ENCODE measurements at regions not wholly inside any gene's neighbourhood (a gene's known extent, or its start where the extent isn't known, plus 50 kb on each side); places are given as distances from the start of the nearest gene placed in this dataset.

DNA sequence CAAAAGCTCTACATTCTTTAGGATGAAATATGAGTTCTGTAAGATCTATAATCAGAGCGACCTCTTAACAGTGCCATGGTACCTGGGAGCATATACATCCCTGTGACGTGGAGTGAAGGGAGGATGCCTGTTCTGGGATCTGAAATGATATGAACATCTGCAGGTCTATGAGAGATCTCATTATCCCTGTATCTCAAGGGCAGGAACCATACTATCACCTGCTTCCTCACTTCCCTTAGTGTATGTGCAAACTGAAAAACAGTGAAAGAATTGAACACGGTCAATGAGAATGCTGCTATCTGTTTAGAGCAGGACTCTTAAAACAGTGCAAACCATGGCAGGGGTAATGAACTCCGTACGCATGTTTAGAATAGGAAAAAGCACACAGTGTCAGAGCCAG is 364.0 kb downstream of the LPIN1 start:
- no peak for DNase-seq (ENCODE audit: low read depth in 2 of 2)

- DNase-seq (ENCODE audit: low read depth in 2 of 2) = no peak
These were observed 367.0 kb downstream of the LPIN1 start for GRCh38 chr2:12113412-12113811.

- DNase-seq (ENCODE audit: low read depth in 2 of 2) = no peak
These were observed 368.4 kb downstream of the LPIN1 start for GRCh38 chr2:12114816-12115215.

DNA sequence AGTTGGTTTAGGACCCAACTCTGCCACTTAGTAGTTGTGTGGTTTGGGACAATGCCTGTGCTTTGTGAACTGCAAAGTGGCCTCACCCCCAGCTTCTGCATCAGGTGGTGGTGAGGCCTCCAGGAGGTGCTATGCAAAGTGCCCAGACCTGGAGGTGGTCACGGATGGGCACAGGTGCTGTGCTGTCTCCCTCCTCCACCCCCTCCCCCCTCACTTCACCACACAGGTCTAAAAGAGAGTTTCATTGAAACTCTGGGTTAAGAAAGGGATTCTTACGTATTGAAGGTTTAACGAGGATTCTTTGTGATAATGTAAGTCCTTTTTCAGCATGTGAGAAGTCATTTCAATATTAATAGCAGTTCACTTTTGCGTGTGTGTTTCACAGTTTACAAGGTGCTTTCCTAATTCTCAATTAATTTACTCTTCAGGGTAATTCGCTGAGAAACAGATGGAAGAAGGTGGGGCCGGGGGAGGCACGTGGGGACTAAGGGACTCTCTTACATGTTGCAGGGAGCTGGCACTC is 369.9 kb downstream of the LPIN1 start:
- no peak for DNase-seq (ENCODE audit: low read depth in 2 of 2)

DNA sequence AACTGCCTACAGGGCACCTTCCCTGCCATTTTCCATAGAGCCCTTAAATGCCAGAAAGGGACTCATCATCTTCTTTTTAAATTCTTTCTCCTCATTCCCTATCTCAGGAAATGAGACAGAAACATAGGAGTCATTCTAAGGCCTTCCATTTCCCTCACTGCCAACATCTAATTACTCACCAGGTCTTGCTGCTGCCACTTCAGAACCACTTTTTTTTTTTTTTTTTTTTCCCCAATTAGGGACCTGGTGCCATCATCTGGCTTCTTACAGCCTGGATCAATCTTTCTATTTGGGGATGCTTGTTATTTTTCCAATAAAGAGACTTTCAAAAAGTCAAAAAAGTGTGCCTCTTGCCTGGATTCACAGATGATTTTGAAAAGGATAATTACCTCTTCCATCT is 373.4 kb downstream of the LPIN1 start:
- DNase-seq (ENCODE audit: low read depth in 2 of 2) = no peak

GRCh38 chr2:12120281-12121150 is 374.1 kb downstream of the LPIN1 start:
- no peak for DNase-seq (ENCODE audit: low read depth in 2 of 2)

GRCh38 chr2:12124790-12125189 is 378.4 kb downstream of the LPIN1 start:
- DNase-seq (ENCODE audit: low read depth in 2 of 2) = no peak

DNA sequence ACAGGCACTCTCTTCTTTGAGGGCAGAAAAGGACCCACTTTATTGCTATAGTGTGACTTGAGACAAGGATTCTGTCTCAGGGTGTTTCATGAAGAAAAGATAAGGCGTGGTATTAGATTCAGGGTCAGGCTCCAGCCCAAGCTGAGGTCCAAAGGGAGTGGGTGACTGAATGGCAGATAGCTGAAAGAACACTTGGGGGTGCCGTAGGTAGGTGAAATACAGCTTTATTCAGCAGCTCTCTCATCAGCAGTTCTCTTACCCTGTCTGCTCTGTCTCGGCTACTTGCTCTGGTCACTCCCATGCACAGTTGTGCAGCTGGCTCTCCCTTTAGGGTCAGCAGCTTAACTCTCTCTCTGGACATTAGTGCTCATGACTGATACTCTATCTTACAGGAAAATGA is 379.9 kb downstream of the LPIN1 start:
- DNase-seq (ENCODE audit: low read depth in 2 of 2) = no peak

GRCh38 chr2:12127638-12128037 is 381.2 kb downstream of the LPIN1 start:
- DNase-seq (ENCODE audit: low read depth in 2 of 2) = no peak

- DNase-seq (ENCODE audit: low read depth in 2 of 2) = no peak
These were observed 385.5 kb downstream of the LPIN1 start for GRCh38 chr2:12131975-12132374.

- no peak for DNase-seq (ENCODE audit: low read depth in 2 of 2)
These were observed 395.3 kb downstream of the LPIN1 start for GRCh38 chr2:12141618-12142258.

- DNase-seq (ENCODE audit: low read depth in 2 of 2) = no peak
These were observed 405.3 kb downstream of the LPIN1 start for GRCh38 chr2:12151716-12152115.

DNA sequence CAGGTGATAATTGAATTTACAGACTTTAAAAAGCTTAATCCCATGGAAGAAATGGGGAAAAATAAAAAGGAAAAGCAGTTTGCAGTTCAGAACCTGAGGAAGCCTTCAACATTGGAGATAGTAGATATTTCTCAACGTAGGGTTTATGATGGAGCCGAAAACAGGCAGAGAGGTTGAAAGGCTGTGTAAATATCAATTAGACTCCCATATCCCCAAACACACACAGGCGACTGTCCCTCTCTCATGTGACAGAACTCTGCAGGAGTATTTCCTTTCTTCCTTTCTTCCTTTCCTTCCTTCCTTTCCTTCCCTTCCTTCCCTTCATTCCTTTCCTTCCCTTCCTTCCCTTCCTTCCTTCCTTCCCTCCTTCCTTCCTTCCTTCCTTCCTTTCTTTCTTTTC is 406.5 kb downstream of the LPIN1 start:
- DNase-seq (ENCODE audit: low read depth in 2 of 2) = no peak

DNA sequence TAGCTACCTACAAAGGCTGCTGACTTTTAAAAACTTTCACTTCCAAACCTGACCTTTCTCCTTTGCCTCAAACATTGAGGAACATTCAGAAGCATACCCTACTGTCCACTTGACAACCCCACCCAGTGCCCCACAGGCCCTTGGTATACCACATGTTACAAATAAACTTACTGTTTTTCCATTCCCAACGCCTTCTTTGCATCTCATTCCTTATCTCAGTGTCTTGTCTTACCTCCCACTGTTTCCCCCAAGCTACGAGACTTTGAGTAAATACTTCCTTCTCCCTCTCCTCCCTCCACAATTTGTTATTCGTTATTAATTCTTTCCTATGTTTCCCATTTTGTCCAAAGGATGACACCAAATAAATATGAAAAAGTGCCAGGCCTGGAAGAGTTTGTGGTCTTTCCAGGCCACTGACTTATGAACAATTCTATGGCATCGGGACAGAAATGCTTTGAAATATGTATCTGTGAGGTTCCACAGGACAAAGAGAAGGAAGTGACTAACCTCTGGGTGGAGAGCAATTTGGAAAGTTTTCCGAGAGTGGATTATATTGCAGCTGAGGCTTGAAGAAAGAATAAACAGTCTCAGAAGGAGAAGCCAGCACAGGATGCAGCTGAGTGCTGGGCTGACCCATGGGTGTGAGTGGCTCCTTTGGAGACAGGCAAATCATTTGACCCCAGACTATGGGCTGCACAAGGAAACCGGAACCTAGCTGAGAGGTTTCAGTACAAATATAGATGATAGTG is 409.0 kb downstream of the LPIN1 start:
- DNase-seq (ENCODE audit: low read depth in 2 of 2) = no peak

DNA sequence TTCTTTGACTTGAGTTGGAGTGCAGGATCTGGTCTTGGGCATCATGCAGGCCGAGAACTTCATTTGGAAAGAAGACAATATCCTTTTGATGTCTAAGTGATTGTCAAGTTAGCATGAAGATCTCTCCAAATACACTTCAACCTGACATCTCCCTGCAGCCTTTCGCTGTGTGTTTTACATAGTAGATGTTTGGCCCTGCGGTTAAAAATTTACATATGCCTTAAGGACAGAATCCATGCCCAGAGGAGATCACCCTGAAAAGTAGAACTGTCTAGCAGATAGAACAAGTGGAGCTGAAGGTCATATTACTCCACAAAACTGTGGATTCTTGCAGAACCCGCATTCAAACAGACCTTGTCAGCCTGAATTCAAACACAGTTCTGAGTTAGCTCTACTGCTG is 409.9 kb downstream of the LPIN1 start:
- DNase-seq (ENCODE audit: low read depth in 2 of 2) = no peak

- DNase-seq (ENCODE audit: low read depth in 2 of 2) = no peak
These were observed 414.7 kb downstream of the LPIN1 start for GRCh38 chr2:12161085-12161484.

- DNase-seq (ENCODE audit: low read depth in 2 of 2) = no peak
These were observed 416.1 kb downstream of the LPIN1 start for GRCh38 chr2:12162269-12163247.

- no peak for DNase-seq (ENCODE audit: low read depth in 2 of 2)
These were observed 417.4 kb downstream of the LPIN1 start for GRCh38 chr2:12163866-12164265.

GRCh38 chr2:12164689-12165088 is 418.3 kb downstream of the LPIN1 start:
- DNase-seq (ENCODE audit: low read depth in 2 of 2) = no peak

DNA sequence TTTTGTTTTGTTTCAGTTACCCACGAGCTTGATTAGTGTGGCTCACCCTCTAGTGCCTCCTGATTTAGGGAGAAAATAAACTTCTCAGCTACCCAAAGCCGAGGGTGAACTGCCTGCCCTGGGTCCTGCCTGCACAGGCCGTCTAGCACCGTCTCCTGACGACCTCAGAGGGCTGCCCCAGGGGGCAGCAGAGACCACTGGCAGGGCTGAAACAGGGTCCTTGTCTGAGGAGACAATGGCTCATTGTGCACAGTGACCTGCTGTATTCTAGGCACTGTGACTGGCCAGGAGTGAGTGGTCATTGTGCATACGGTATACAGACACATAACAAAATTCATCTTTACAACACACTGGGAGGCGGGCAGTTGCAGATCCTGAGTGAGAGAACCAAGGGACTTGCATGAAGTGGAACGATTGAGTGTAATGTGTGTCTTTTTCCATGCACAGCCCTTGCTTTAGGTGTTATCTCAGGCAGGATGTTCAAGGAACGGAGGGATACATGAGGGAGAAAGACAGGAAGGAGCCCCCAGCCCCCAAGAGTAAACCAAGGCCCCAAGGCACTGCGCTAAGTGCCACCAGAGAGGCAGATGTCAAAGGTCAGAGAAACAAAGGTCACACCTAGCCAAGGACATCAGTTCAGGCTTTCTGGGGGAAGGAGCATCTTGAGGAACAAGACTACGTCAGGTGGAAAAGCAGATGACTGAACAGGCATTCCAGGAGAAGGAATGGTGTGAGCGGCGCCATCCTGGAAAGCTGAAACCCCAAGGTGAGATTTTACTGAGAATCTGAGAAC is 421.3 kb downstream of the LPIN1 start:
- no peak for DNase-seq (ENCODE audit: low read depth in 2 of 2)
